Mammary epithelial cell (primary cell): ENCODE measurements at regions not wholly inside any gene's neighbourhood (a gene's known extent, or its start where the extent isn't known, plus 50 kb on each side); places are given as distances from the start of the nearest gene placed in this dataset.

Experiments used
- EZH2 ChIP-seq: IDR thresholded peaks from 2 replicates; pipeline ENCODE4 v1.6.1; 2012; ENCODE audit warnings: low read length, inconsistent platforms, borderline replicate concordance
- TF ChIP-seq, protein P1 (sequence below), 2 donors: IDR thresholded peaks in 1 of 2; conservative IDR thresholded peaks in 1 of 2; 2 replicates each; pipeline ENCODE4 v1.5.1; 2011 to 2012; ENCODE audit warnings: inconsistent platforms in 2 of 2, low read length in 2 of 2, mild to moderate bottlenecking in 2 of 2, control low read depth in 1 of 2, low read depth in 1 of 2; ENCODE audit not compliant: insufficient read depth in 1 of 2; ENCODE audit errors: extremely low read depth in 1 of 2

DNA sequence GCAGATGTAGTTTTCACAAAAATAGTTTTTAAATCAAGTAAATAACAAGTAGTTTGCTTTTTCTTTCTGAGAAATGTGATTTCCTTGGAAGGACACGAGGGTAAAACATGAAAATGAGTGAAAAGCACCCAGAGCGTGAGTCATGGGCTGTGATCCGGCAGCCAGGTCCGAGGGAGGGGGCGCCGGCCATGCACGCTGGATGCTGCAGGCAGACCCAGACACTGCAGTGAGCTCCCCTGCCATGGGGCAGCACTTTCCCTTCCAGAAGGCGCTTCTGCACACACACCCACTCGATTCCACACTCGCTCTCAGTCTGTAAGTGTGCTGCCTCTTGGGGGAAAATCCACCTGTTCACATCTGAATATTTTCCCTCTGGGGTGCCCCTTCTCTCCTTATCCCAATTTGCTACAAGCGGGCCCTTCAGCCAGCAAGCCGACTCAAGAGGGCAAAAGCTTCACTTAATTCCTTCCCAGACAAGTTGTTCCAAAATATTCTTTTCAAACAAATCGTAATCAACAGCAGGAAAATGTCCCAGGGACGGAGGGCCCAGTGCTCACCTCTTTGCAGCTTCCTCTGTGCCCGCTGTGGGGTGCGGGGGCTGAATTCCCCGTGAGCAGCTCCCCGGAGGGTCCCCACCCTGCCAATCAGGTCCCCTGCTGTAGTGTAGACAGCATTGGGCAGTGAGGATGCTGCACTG is 87.0 kb upstream of the ID2 start:
- TF ChIP-seq, protein P1, sequence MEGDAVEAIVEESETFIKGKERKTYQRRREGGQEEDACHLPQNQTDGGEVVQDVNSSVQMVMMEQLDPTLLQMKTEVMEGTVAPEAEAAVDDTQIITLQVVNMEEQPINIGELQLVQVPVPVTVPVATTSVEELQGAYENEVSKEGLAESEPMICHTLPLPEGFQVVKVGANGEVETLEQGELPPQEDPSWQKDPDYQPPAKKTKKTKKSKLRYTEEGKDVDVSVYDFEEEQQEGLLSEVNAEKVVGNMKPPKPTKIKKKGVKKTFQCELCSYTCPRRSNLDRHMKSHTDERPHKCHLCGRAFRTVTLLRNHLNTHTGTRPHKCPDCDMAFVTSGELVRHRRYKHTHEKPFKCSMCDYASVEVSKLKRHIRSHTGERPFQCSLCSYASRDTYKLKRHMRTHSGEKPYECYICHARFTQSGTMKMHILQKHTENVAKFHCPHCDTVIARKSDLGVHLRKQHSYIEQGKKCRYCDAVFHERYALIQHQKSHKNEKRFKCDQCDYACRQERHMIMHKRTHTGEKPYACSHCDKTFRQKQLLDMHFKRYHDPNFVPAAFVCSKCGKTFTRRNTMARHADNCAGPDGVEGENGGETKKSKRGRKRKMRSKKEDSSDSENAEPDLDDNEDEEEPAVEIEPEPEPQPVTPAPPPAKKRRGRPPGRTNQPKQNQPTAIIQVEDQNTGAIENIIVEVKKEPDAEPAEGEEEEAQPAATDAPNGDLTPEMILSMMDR (conservative IDR thresholded peaks at IDR 0.05 in 1 of 2, IDR thresholded peaks at IDR 0.05 in 1 of 2; ENCODE audit: extremely low read depth in 1 of 2, insufficient read depth in 1 of 2, low read depth in 1 of 2, low read length in 2 of 2): no peak
- TF ChIP-seq EZH2: no peak
